Activated naive CD4-positive, alpha-beta T cell treated with anti-CD3 and anti-CD28 coated beads, Interleukin-2, amount 10 ng/mL, durations not matched to agents 7 days and 5 days (primary cell): ENCODE measurements at regions not wholly inside any gene's neighbourhood (a gene's known extent, or its start where the extent isn't known, plus 50 kb on each side); places are given as distances from the start of the nearest gene placed in this dataset.

Source experiments
- CTCF ChIA-PET: fragments of 350-600 bp; sonication (Branson Sonifier 250); formaldehyde crosslinking; loops from one replicate; lab custom pipeline; 2021; ENCODE audit warnings: antibody characterized with exemption; lab: Charles Lee
- DNase-seq: peaks from one replicate; pipeline ENCODE4 v3.0.0-alpha.2; 2020
- H3K27ac Mint-ChIP-seq: one replicate; pipeline ENCODE4 v1.8.0; 2021; ENCODE audit warnings: mild to moderate bottlenecking, moderate library complexity, mixed read lengths
- H3K27me3 Mint-ChIP-seq: one replicate; pipeline ENCODE4 v1.8.0; 2021; ENCODE audit warnings: mild to moderate bottlenecking, mixed read lengths
- H3K36me3 Mint-ChIP-seq: one replicate; pipeline ENCODE4 v1.8.0; 2021; ENCODE audit warnings: mixed read lengths
- H3K4me1 Mint-ChIP-seq: one replicate; pipeline ENCODE4 v1.8.0; 2021; ENCODE audit warnings: mixed read lengths
- H3K4me3 Mint-ChIP-seq: one replicate; pipeline ENCODE4 v1.8.0; 2021; ENCODE audit warnings: mild to moderate bottlenecking, moderate library complexity, mixed read lengths
- H3K9me3 Mint-ChIP-seq: one replicate; pipeline ENCODE4 v1.8.0; 2021; ENCODE audit warnings: mixed read lengths

- Mint-ChIP-seq H3K36me3 (no peaks in the 10 kb centered on the region), H3K4me1 (no peaks in the 10 kb centered on the region), H3K9me3 (no peaks in the 10 kb centered on the region), H3K27me3 (no peaks in the 10 kb centered on the region), H3K27ac (no peak overlapping the region), H3K4me3 (no peak overlapping the region)
- CTCF ChIA-PET = no interaction called here
- DNase-seq = no peak
These were observed 97.6 kb downstream of the RPE65 start for GRCh38 chr1:68352202-68352601.

- no peak for DNase-seq
- H3K4me1 Mint-ChIP-seq = no peaks in the 10 kb centered on the region
- H3K27ac Mint-ChIP-seq = no peak overlapping the region
- H3K9me3 Mint-ChIP-seq = no peaks in the 10 kb centered on the region
- H3K4me3 Mint-ChIP-seq = no peak overlapping the region
- CTCF ChIA-PET = interaction anchor here (0.7 to 3.5 kb wide), 4 partner anchors 48 to 232 kb away, joined by 4 to 28 read pairs (median 8); no protein-coding TSS in a partner anchor
- H3K36me3 Mint-ChIP-seq = no peaks in the 10 kb centered on the region
- no peaks in the 10 kb centered on the region for H3K27me3 Mint-ChIP-seq
These were observed 102.3 kb downstream of the RPE65 start for GRCh38 chr1:68347415-68347814.

GRCh38 chr1:68346188-68346808, 103.5 kb downstream of the RPE65 start:
- DNase-seq = no peak
- H3K27ac Mint-ChIP-seq = no peak overlapping the region
- no peak overlapping the region for H3K4me3 Mint-ChIP-seq
- CTCF ChIA-PET = interaction anchor here (0.6 to 3.5 kb wide), 7 partner anchors 29 to 575 kb away, joined by 3 to 28 read pairs (median 4); no protein-coding TSS in a partner anchor
- H3K27me3 Mint-ChIP-seq = no peaks in the 10 kb centered on the region
- H3K36me3 Mint-ChIP-seq = no peaks in the 10 kb centered on the region
- no peaks in the 10 kb centered on the region for H3K4me1 Mint-ChIP-seq
- H3K9me3 Mint-ChIP-seq = no peaks in the 10 kb centered on the region

GRCh38 chr1:68344208-68344607, 105.5 kb downstream of the RPE65 start:
- no peak overlapping the region for H3K4me3 Mint-ChIP-seq
- H3K4me1 Mint-ChIP-seq = no peaks in the 10 kb centered on the region
- no peak overlapping the region for H3K27ac Mint-ChIP-seq
- no peaks in the 10 kb centered on the region for H3K36me3 Mint-ChIP-seq
- no peak for DNase-seq
- no peaks in the 10 kb centered on the region for H3K9me3 Mint-ChIP-seq
- CTCF ChIA-PET = interaction anchor here (0.6 kb wide), 1 partner anchor 227 kb away, joined by 3 read pairs; no protein-coding TSS in a partner anchor
- H3K27me3 Mint-ChIP-seq = no peaks in the 10 kb centered on the region

GRCh38 chr1:68340951-68341350, 108.6 kb upstream of the WLS start:
- H3K27ac Mint-ChIP-seq = no peak overlapping the region
- no peak for DNase-seq
- H3K4me1 Mint-ChIP-seq = no peaks in the 10 kb centered on the region
- peaks cover 6% of the 10 kb centered on the region for H3K27me3 Mint-ChIP-seq
- no peak overlapping the region for H3K4me3 Mint-ChIP-seq
- H3K9me3 Mint-ChIP-seq = no peaks in the 10 kb centered on the region
- CTCF ChIA-PET = no interaction called here
- no peaks in the 10 kb centered on the region for H3K36me3 Mint-ChIP-seq

- Mint-ChIP-seq H3K9me3 (no peaks in the 10 kb centered on the region), H3K4me3 (no peak overlapping the region), H3K36me3 (no peaks in the 10 kb centered on the region), H3K27me3 (peaks cover 6% of the 10 kb centered on the region), H3K27ac (no peak overlapping the region), H3K4me1 (no peaks in the 10 kb centered on the region)
- CTCF ChIA-PET = interaction anchor here (0.7 kb wide), 1 partner anchor 40 kb away, joined by 3 read pairs; no protein-coding TSS in a partner anchor
- DNase-seq = no peak
These were observed 107.2 kb upstream of the WLS start for GRCh38 chr1:68339505-68339904.

- CTCF ChIA-PET = no interaction called here
- Mint-ChIP-seq H3K9me3 (no peaks in the 10 kb centered on the region), H3K4me1 (no peaks in the 10 kb centered on the region)
These were observed 105.8 kb upstream of the WLS start for GRCh38 chr1:68338081-68338480.

GRCh38 chr1:68332041-68332440, 99.7 kb upstream of the WLS start:
- CTCF ChIA-PET = interaction anchor here (0.7 kb wide), 1 partner anchor 214 kb away, joined by 3 read pairs; no protein-coding TSS in a partner anchor
- no peaks in the 10 kb centered on the region for H3K9me3 Mint-ChIP-seq
- H3K4me1 Mint-ChIP-seq = no peaks in the 10 kb centered on the region
- peaks cover 4% of the 10 kb centered on the region for H3K27me3 Mint-ChIP-seq
- H3K4me3 Mint-ChIP-seq = no peak overlapping the region
- H3K36me3 Mint-ChIP-seq = no peaks in the 10 kb centered on the region
- DNase-seq = no peak
- no peak overlapping the region for H3K27ac Mint-ChIP-seq

More at GRCh38 chr1:68338081-68338480, 105.8 kb upstream of the WLS start:
- DNase-seq = no peak
- Mint-ChIP-seq H3K36me3 (no peaks in the 10 kb centered on the region), H3K27ac (no peak overlapping the region), H3K27me3 (peaks cover 6% of the 10 kb centered on the region), H3K4me3 (no peak overlapping the region)

- Mint-ChIP-seq H3K27me3 (no peaks in the 10 kb centered on the region), H3K36me3 (no peaks in the 10 kb centered on the region), H3K4me1 (no peaks in the 10 kb centered on the region), H3K4me3 (no peak overlapping the region), H3K27ac (no peak overlapping the region), H3K9me3 (no peaks in the 10 kb centered on the region)
- no peak for DNase-seq
- CTCF ChIA-PET = no interaction called here
These were observed 99.0 kb upstream of the WLS start for GRCh38 chr1:68331117-68331865.

GRCh38 chr1:68330391-68330790, 98.1 kb upstream of the WLS start:
- H3K4me3 Mint-ChIP-seq = no peak overlapping the region
- CTCF ChIA-PET = no interaction called here
- no peaks in the 10 kb centered on the region for H3K27me3 Mint-ChIP-seq
- no peak overlapping the region for H3K27ac Mint-ChIP-seq
- no peaks in the 10 kb centered on the region for H3K4me1 Mint-ChIP-seq
- no peaks in the 10 kb centered on the region for H3K9me3 Mint-ChIP-seq
- no peak for DNase-seq
- no peaks in the 10 kb centered on the region for H3K36me3 Mint-ChIP-seq

GRCh38 chr1:68329096-68329835, 96.9 kb upstream of the WLS start:
- no peak for DNase-seq
- Mint-ChIP-seq H3K4me3 (no peak overlapping the region), H3K9me3 (no peaks in the 10 kb centered on the region), H3K4me1 (no peaks in the 10 kb centered on the region), H3K27me3 (no peaks in the 10 kb centered on the region), H3K36me3 (no peaks in the 10 kb centered on the region), H3K27ac (no peak overlapping the region)
- CTCF ChIA-PET = no interaction called here

- DNase-seq = no peak
- H3K9me3 Mint-ChIP-seq = no peaks in the 10 kb centered on the region
- no peak overlapping the region for H3K4me3 Mint-ChIP-seq
- no peaks in the 10 kb centered on the region for H3K27me3 Mint-ChIP-seq
- no peaks in the 10 kb centered on the region for H3K4me1 Mint-ChIP-seq
- no peaks in the 10 kb centered on the region for H3K36me3 Mint-ChIP-seq
- CTCF ChIA-PET = no interaction called here
- H3K27ac Mint-ChIP-seq = no peak overlapping the region
These were observed 96.2 kb upstream of the WLS start for GRCh38 chr1:68328490-68328889.

- H3K9me3 Mint-ChIP-seq = no peaks in the 10 kb centered on the region
- DNase-seq = no peak
- CTCF ChIA-PET = no interaction called here
- no peaks in the 10 kb centered on the region for H3K27me3 Mint-ChIP-seq
- no peak overlapping the region for H3K27ac Mint-ChIP-seq
- H3K4me3 Mint-ChIP-seq = no peak overlapping the region
- H3K36me3 Mint-ChIP-seq = no peaks in the 10 kb centered on the region
- no peaks in the 10 kb centered on the region for H3K4me1 Mint-ChIP-seq
These were observed 95.1 kb upstream of the WLS start for GRCh38 chr1:68327414-68327813.

GRCh38 chr1:68326481-68326880, 94.2 kb upstream of the WLS start:
- Mint-ChIP-seq H3K4me3 (no peak overlapping the region), H3K36me3 (no peaks in the 10 kb centered on the region), H3K9me3 (no peaks in the 10 kb centered on the region), H3K27me3 (no peaks in the 10 kb centered on the region), H3K4me1 (no peaks in the 10 kb centered on the region), H3K27ac (no peak overlapping the region)
- CTCF ChIA-PET = no interaction called here
- no peak for DNase-seq
